ENCODE measurements at regions not wholly inside any gene's neighbourhood (a gene's known extent, or its start where the extent isn't known, plus 50 kb on each side); places are given as distances from the start of the nearest gene placed in this dataset.

- no peaks in the 10 kb centered on the region for H3K9me3 ChIP-seq (ENCODE audit: control insufficient read depth, low read length, poor library complexity, severe bottlenecking)
- Mint-ChIP-seq H3K36me3 (ENCODE audit: low read depth) (peaks cover 2% of the 10 kb centered on the region), H3K27me3 (peaks cover 4% of the 10 kb centered on the region), H3K27ac (no peak overlapping the region), H3K4me1 (peaks cover 6% of the 10 kb centered on the region), H3K4me3 (no peak overlapping the region)
- DNase-seq (no peak), ATAC-seq (no peak)
Observed at GRCh38 chr6:140581601-140582000, 1207.2 kb upstream of the CITED2 start.

DNA sequence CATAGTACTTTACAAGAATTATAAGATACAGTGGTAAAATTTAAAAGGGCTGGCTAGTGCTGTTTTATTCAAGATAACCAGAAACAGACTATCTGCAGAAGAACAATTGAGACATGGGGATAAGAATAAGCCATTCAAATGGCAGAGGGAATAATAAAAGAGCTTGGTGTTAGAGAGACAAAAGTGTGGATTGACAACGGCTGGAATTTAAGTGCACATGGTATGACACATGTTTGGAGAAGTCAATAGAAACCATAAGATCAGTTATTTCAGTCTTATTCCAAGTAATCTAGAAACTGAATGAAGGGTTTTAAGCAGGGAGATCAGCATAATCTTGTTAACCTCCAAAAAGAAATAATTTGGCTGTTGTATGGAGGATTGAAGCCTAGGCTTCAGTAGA lies 1205.5 kb upstream of the CITED2 start:
- no peak for ATAC-seq

DNA sequence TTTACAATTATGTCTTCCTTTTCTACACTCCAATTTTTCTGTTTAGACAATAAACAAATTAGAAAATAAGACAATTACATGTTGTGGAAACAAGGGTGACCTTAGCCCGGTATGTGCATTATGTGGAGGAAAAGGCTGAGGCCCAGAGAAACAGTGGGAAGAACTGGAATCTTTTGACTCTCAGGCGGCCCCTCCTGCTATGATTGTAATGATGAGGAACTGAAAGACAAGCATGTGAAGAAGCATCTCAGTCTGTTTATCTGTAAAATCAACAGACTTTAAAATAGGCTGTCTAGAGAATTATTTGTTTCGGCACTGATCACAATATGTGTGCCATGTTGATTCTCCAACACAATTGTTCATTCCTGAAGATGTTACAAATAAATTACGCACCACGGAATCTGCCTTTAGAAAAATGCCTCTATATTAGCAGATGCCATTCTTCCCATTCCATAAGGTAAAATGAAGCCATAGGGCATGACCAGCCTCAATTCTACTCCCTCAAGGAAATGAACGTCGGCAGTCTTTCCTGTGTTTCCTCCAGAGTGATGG lies 1201.6 kb upstream of the CITED2 start:
- ATAC-seq (no peak), DNase-seq (no peak)
- no peak overlapping the region for H3K27ac Mint-ChIP-seq
- no peak overlapping the region for H3K4me3 Mint-ChIP-seq
- peaks cover 2% of the 10 kb centered on the region for H3K36me3 Mint-ChIP-seq (ENCODE audit: low read depth)
- no peaks in the 10 kb centered on the region for H3K9me3 ChIP-seq (ENCODE audit: control insufficient read depth, low read length, poor library complexity, severe bottlenecking)
- H3K27me3 Mint-ChIP-seq: peaks cover 19% of the 10 kb centered on the region
- H3K4me1 Mint-ChIP-seq: peaks cover 2% of the 10 kb centered on the region

More for the DNA sequence above, 1205.5 kb upstream of the CITED2 start:
- Mint-ChIP-seq H3K27me3 (peaks cover 7% of the 10 kb centered on the region), H3K27ac (no peak overlapping the region), H3K4me3 (no peak overlapping the region), H3K4me1 (peaks cover 6% of the 10 kb centered on the region), H3K36me3 (ENCODE audit: low read depth) (peaks cover 2% of the 10 kb centered on the region)
- no peak for DNase-seq
- H3K9me3 ChIP-seq (ENCODE audit: control insufficient read depth, low read length, poor library complexity, severe bottlenecking): no peaks in the 10 kb centered on the region

GRCh38 chr6:140572867-140573266 lies 1198.4 kb upstream of the CITED2 start:
- peaks cover 2% of the 10 kb centered on the region for H3K4me1 Mint-ChIP-seq
- no peak overlapping the region for H3K4me3 Mint-ChIP-seq
- DNase-seq (no peak), ATAC-seq (no peak)
- no peak overlapping the region for H3K27ac Mint-ChIP-seq
- no peaks in the 10 kb centered on the region for H3K9me3 ChIP-seq (ENCODE audit: control insufficient read depth, low read length, poor library complexity, severe bottlenecking)
- H3K36me3 Mint-ChIP-seq (ENCODE audit: low read depth): peaks cover 2% of the 10 kb centered on the region
- H3K27me3 Mint-ChIP-seq: peaks cover 28% of the 10 kb centered on the region

- H3K27ac Mint-ChIP-seq: no peak overlapping the region
- ATAC-seq: no peak
Observed at GRCh38 chr6:140572129-140572528, 1197.7 kb upstream of the CITED2 start.

DNA sequence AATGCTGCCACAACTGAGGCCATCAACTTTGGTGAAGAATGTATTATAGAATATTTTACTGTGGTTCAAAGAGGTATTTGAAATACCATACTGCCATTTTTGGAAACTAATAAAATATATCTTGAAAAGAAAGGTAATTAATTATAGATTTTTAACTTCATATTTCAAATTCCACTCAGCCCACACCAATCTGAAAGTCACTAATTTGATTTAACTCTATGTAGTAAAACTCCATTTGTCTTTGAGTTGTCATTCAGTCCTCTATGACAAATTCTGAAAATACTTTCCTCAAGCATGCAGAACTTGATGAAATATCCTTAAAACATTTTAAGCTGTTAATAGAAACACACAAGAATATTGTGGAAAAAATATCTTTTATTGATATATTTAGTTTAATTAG lies 1196.7 kb upstream of the CITED2 start:
- no peak overlapping the region for H3K4me3 Mint-ChIP-seq
- H3K27me3 Mint-ChIP-seq: peaks cover 27% of the 10 kb centered on the region
- ATAC-seq (no peak), DNase-seq (no peak)
- no peak overlapping the region for H3K27ac Mint-ChIP-seq
- H3K9me3 ChIP-seq (ENCODE audit: control insufficient read depth, low read length, poor library complexity, severe bottlenecking): no peaks in the 10 kb centered on the region
- H3K36me3 Mint-ChIP-seq (ENCODE audit: low read depth): no peaks in the 10 kb centered on the region
- H3K4me1 Mint-ChIP-seq: peaks cover 4% of the 10 kb centered on the region

More at GRCh38 chr6:140572129-140572528, 1197.7 kb upstream of the CITED2 start:
- Mint-ChIP-seq H3K27me3 (peaks cover 33% of the 10 kb centered on the region), H3K4me1 (peaks cover 4% of the 10 kb centered on the region), H3K36me3 (ENCODE audit: low read depth) (peaks cover 2% of the 10 kb centered on the region), H3K4me3 (no peak overlapping the region)
- no peaks in the 10 kb centered on the region for H3K9me3 ChIP-seq (ENCODE audit: control insufficient read depth, low read length, poor library complexity, severe bottlenecking)
- no peak for DNase-seq

- H3K27me3 Mint-ChIP-seq: peaks cover 19% of the 10 kb centered on the region
- no peak overlapping the region for H3K4me3 Mint-ChIP-seq
- H3K27ac Mint-ChIP-seq: no peak overlapping the region
- H3K9me3 ChIP-seq (ENCODE audit: control insufficient read depth, low read length, poor library complexity, severe bottlenecking): no peaks in the 10 kb centered on the region
- H3K36me3 Mint-ChIP-seq (ENCODE audit: low read depth): no peaks in the 10 kb centered on the region
- ATAC-seq (no peak), DNase-seq (no peak)
- peaks cover 2% of the 10 kb centered on the region for H3K4me1 Mint-ChIP-seq
Observed at GRCh38 chr6:140567466-140567865, 1193.0 kb upstream of the CITED2 start.

GRCh38 chr6:140566781-140567277 lies 1192.4 kb upstream of the CITED2 start:
- Mint-ChIP-seq H3K4me1 (peaks cover 2% of the 10 kb centered on the region), H3K27me3 (peaks cover 14% of the 10 kb centered on the region), H3K27ac (no peak overlapping the region), H3K4me3 (no peak overlapping the region), H3K36me3 (ENCODE audit: low read depth) (no peaks in the 10 kb centered on the region)
- ATAC-seq: no peak
- DNase-seq: no peak
- H3K9me3 ChIP-seq (ENCODE audit: control insufficient read depth, low read length, poor library complexity, severe bottlenecking): no peaks in the 10 kb centered on the region

GRCh38 chr6:140563728-140564127 lies 1189.3 kb upstream of the CITED2 start:
- H3K4me3 Mint-ChIP-seq: no peak overlapping the region
- H3K27me3 Mint-ChIP-seq: peaks cover 5% of the 10 kb centered on the region
- no peak overlapping the region for H3K27ac Mint-ChIP-seq
- H3K4me1 Mint-ChIP-seq: peaks cover 2% of the 10 kb centered on the region
- H3K9me3 ChIP-seq (ENCODE audit: control insufficient read depth, low read length, poor library complexity, severe bottlenecking): no peaks in the 10 kb centered on the region
- ATAC-seq (no peak), DNase-seq (no peak)
- no peaks in the 10 kb centered on the region for H3K36me3 Mint-ChIP-seq (ENCODE audit: low read depth)

DNA sequence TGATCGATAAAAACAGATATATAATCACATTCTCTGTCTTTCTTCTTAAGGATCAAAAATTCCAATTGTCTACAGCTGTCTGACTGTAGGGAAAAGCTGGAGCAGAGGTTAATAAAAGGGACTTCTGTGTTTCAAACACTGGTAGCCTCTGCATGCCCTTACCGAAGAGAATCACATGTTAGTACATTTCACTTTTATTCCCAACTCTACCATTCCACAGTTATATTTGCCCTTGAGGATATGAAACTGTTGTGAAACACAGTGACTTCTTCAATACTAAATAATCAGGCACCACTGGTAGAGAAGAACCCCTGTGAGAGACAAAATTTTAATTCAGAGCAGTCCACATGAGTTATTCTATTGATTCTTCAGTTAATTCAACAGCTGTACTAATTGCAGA lies 1187.3 kb upstream of the CITED2 start:
- ATAC-seq: no peak
- Mint-ChIP-seq H3K4me3 (no peak overlapping the region), H3K27me3 (no peaks in the 10 kb centered on the region), H3K36me3 (ENCODE audit: low read depth) (no peaks in the 10 kb centered on the region), H3K4me1 (no peaks in the 10 kb centered on the region), H3K27ac (no peak overlapping the region)
- DNase-seq: no peak
- H3K9me3 ChIP-seq (ENCODE audit: control insufficient read depth, low read length, poor library complexity, severe bottlenecking): no peaks in the 10 kb centered on the region

GRCh38 chr6:140560671-140561070 lies 1186.2 kb upstream of the CITED2 start:
- DNase-seq: no peak
- Mint-ChIP-seq H3K27me3 (no peaks in the 10 kb centered on the region), H3K4me3 (no peak overlapping the region), H3K36me3 (ENCODE audit: low read depth) (no peaks in the 10 kb centered on the region), H3K27ac (no peak overlapping the region), H3K4me1 (no peaks in the 10 kb centered on the region)
- ATAC-seq: no peak
- H3K9me3 ChIP-seq (ENCODE audit: control insufficient read depth, low read length, poor library complexity, severe bottlenecking): no peaks in the 10 kb centered on the region

DNA sequence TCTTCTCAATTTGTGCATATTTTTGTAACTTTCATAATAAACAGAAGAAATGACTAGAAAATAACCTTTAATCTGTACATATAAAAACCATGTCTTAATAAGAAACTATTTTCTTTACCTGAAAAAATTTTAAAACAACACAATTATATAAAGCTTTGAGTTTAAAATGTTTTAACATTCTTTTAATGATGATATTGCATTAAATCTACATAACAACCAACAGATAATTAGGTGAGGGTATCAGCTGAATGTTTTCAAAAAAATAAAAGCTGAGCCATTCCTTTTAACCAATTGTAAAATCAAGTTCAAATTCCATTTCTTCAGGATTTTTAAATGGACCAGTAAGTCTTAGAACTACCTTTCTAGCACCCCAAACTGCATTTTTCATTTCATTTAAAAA lies 1185.0 kb upstream of the CITED2 start:
- Mint-ChIP-seq H3K4me3 (no peak overlapping the region), H3K4me1 (no peaks in the 10 kb centered on the region), H3K36me3 (ENCODE audit: low read depth) (no peaks in the 10 kb centered on the region), H3K27me3 (no peaks in the 10 kb centered on the region), H3K27ac (no peak overlapping the region)
- DNase-seq (no peak), ATAC-seq (no peak)
- H3K9me3 ChIP-seq (ENCODE audit: control insufficient read depth, low read length, poor library complexity, severe bottlenecking): no peaks in the 10 kb centered on the region

GRCh38 chr6:140554421-140554820 lies 1180.0 kb upstream of the CITED2 start:
- H3K4me3 Mint-ChIP-seq: no peak overlapping the region
- DNase-seq (no peak), ATAC-seq (no peak)
- H3K4me1 Mint-ChIP-seq: no peaks in the 10 kb centered on the region
- no peak overlapping the region for H3K27ac Mint-ChIP-seq
- no peaks in the 10 kb centered on the region for H3K27me3 Mint-ChIP-seq
- no peaks in the 10 kb centered on the region for H3K9me3 ChIP-seq (ENCODE audit: control insufficient read depth, low read length, poor library complexity, severe bottlenecking)
- H3K36me3 Mint-ChIP-seq (ENCODE audit: low read depth): no peaks in the 10 kb centered on the region

GRCh38 chr6:140548366-140548765 lies 1173.9 kb upstream of the CITED2 start:
- H3K27me3 Mint-ChIP-seq: no peaks in the 10 kb centered on the region
- H3K4me3 Mint-ChIP-seq: no peak overlapping the region
- ATAC-seq (no peak), DNase-seq (no peak)
- no peak overlapping the region for H3K27ac Mint-ChIP-seq
- H3K36me3 Mint-ChIP-seq (ENCODE audit: low read depth): no peaks in the 10 kb centered on the region
- H3K4me1 Mint-ChIP-seq: no peaks in the 10 kb centered on the region
- no peaks in the 10 kb centered on the region for H3K9me3 ChIP-seq (ENCODE audit: control insufficient read depth, low read length, poor library complexity, severe bottlenecking)

Data from T-helper 17 cell (primary cell).